ENCODE measurements at regions not wholly inside any gene's neighbourhood (a gene's known extent, or its start where the extent isn't known, plus 50 kb on each side); places are given as distances from the start of the nearest gene placed in this dataset.
A peak's percentile ranks its signal among the peaks of the same experiment; 100 is the strongest.

- DNase-seq = no peak
Measured at GRCh38 chr2:199624958-199625357, 167.2 kb upstream of the SATB2 start.

DNA sequence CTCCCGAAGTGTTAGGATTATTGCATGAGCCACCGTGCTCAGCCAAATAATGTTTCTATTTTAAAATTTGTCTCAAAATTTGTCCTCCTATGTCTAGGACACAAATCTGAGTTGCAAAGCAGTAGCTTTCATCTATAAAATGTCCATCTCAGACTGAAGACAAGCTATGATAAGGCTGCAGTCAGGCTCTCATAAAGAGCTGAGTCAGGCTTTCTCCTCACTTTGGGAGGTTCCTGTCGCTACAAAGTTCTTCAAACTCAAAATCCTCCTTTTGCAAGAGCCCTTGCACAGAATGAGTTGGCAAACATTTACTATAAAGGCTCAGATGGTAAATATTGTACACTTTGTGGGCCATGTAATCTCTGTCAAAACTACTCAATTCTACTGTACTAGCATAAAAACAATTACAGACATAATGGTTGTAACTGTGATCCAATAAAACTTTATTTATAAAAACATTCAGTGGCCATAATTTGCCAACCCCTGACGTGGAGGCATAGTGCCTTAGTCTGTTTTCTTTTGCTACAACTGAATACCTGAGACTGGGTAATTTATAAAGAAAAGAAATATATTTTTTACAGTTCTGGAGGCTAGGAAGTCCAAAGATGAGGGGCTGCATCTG lies 154.9 kb upstream of the SATB2 start:
- no peak for DNase-seq

- no peak for DNase-seq
Measured at GRCh38 chr2:199607914-199608313, 150.2 kb upstream of the SATB2 start.

GRCh38 chr2:199606193-199606780 lies 148.5 kb upstream of the SATB2 start:
- no peak for DNase-seq

DNA sequence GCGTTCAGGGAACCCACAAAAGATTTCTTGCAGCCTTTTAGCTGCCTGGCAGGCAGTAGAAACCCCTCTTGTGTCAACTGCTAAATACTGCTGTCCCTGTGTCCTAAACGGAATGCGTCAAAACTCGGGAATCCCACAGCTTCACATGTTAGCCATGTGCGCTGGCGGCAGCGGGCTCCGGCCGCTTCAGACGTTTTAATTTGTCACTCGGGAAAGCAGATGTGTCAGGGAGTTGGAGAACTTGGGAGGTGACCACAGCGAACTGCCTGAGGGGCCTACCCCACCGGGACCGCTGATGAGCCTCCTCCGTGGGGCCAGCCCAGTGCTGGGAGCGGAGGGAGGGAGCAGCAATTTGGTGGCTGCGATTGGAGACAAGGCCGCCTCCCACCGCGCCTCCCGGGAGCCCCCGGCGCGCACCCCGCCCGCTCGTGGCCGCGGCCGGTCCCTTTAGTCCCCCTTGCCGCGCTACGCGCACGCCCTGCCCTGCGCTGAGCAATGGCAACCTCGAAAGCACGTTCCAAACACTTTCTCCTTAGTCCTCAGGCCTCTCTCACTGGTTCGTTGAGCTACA lies 146.1 kb upstream of the SATB2 start:
- DNase-seq = no peak

DNA sequence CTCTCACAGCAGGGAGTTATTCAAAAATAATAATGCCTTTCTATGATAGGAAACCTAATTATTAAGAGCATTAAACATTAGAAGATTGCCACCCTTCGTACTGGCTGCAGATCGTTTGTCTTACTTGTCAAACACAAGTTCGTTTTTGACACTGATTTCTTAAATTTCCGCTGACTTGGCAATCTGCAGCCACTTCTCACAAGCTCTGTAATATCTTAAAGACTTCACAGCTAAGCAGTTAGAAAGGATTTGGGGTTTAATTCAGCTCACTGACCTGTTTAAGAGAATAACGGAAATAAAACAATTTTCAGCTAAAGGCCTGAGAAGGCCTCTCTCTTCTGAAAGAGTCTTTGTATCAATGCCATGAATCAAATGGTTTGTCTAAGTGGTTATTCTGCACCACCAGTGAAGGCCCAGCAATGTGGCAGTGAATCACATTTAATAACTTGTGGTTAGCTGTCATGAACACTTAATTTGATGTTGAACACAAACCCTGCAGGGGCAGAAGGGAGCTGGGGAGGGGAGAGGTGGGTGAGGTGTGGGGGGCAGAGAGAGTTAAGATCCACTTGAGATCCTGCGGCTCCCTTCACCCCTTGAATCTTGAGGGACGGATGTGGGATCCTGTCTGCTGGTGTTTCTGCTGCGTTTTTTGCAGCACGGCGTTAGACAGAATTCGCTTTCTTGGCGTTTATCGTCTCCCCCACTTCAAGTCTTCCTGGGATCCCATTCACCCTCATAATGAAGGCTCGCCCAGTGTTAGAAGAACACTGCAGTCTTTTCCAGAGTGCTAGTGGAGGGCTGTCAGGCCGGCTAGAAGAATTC lies 145.4 kb upstream of the SATB2 start:
- DNase-seq = no peak

DNA sequence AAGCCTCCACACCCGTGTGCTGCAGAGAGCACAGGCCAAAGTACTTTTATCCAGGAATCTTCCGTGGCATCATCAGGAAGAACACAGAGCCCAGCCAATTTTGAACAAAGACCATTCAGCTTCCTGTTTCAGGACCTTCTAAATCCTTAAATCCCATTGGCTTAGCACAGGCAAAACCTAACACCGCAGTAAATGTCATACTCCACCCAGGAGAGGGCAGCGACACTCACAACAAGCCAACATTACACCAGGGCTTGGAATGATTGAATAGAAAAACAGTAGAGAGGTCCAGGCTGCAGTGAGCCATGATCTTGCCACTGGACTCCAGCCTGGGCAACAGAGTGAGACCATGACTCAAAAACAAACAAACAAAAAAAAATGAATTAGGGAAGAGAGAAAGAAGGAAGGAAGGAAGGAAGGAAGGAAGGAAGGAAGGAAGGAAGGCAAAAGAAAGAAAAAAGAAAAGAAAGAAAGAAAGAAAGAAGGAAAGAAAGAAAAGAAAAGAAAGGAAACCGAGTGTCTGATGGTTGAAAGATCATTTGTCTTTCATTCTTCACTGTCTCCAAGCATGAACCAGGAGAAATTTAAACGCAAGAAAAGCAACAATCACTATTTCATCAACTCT lies 144.6 kb upstream of the SATB2 start:
- DNase-seq = peak; percentile 8

DNA sequence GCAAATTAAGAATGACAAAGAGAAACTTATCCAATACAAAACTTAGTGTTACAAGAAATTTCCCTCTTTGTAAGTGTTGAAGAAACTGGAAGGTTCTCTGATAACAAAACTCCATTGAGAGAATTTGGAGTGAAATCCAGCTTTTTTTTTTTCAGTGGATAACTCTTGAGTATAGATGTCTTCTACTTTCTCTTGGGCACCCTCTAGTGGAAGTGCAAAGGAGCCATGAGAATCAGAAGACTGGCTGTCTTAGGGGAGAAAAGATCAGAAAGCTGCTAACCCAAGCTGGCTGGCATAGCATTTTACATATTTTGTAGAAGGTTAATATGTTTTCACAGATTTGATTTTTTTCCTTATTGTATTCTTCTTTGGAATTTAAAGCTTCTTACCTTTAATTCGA lies 138.8 kb upstream of the SATB2 start:
- no peak for DNase-seq

GRCh38 chr2:199594443-199594842 lies 136.7 kb upstream of the SATB2 start:
- DNase-seq = no peak

DNA sequence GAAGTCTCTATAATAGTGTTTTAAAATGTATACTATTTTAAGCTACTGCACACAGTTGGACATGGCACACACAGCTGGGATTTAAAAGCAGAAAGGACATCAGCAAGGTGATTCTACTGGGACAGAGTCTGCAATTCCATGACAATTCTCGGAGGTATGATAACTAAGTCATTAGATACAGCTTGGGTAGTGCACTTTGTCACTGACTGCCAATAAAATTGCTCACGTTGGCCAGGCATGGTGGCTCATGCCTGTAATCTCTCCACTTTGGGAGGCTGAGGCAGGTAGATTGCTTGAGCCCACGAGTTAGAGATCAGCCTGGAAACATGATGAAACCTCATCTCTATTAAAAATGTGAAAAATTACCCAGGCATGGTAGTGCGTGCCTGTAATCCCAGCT lies 134.1 kb upstream of the SATB2 start:
- DNase-seq = no peak

DNA sequence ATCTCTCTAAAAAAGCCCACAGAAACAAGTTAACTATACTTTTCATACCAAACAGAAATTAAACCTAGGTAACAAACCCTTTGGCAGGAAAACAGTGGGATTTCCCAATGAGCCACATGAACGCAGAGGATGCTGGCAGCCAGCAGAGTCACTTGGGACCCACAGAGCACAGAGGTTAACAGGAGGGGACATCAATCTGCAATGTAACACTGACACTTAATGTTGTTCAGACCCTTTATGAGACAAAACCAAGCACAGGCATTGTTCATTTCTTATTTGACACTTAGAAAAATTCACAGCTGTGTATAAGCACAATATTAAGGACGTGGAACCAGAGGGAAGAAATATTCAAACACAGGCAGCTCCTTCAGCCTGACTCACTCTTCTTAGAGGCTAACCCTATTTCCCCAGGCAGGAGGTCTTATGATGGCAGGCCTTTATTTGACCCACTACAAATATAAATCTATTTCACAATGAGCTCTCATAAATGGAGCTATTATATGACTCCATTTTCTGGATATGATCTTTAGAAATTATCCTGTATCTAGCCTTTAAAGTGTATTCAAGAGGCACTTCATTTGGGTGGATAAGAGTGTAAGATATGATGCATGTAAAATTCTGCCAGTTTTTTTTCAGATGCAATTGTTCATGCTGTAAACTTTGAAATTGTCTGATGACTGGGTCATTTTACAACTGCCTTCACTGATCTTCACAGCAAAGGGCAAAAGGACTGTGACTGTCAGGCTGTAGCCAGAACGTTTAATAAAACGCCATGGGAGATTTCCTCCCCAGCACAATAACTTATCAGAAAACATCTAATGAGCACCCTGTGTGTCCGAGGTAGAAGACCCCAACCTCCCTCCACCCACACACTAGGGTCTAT lies 132.8 kb upstream of the SATB2 start:
- no peak for DNase-seq

GRCh38 chr2:199589306-199589705 lies 131.6 kb upstream of the SATB2 start:
- no peak for DNase-seq

DNA sequence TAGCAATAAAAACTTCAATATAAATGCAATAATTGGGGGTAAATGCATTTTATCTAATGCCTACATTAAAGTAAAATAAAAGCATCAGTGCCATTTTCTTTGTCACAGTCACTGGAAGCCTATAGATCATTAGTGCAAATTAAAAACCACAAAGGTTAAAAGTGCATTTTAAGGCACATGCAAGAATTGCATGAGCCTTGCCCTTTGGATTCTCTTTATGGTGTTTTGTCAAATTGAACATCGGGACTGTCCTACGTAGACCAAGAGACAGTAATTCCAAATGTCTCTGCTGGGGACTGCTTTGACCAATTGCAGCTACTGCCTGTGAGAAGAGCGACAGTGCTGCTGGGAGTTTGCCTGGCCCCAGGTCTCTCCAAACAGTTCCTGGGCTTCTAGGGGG lies 130.3 kb upstream of the SATB2 start:
- no peak for DNase-seq

- DNase-seq = no peak
Measured at GRCh38 chr2:199586646-199587045, 128.9 kb upstream of the SATB2 start.

DNA sequence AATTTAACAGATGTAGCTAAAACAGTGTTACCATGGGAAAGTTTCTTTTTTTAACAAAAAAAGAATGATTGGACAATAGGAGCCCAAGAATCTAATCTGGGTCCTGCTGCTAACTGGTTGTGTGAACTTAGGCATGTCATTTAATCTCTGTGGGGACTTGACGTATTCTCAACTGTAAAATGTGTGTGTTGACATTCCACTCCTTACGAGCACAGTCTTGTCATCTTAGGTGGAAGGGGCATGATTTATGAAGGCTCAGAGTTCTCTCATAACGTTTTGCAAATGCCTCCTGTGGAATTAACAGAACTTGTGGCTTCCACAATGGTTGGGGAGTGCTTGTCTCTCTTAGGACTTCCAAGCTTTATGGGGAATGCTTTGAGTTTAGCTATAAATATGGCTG lies 125.9 kb upstream of the SATB2 start:
- no peak for DNase-seq

GRCh38 chr2:199581935-199582360 lies 124.2 kb upstream of the SATB2 start:
- DNase-seq = no peak

GRCh38 chr2:199581408-199581807 lies 123.7 kb upstream of the SATB2 start:
- no peak for DNase-seq

DNA sequence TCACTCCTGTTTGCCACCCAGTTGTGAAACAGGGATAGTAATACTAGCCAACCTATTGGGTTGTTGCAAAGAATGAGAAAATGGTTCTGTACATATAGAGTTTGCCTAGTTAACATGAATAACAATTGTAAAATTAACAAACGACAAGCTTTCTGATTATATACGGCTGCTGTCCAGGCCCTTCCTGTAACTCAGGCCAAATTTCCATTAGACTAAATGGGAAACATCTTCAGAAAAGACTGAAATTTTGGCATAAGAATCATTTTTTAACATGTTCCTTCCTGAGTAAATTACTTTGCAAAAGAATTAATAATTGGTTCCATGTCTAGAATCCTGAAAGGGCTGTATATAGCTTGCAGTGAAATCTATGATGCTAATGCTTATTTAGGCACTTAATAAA lies 117.7 kb upstream of the SATB2 start:
- no peak for DNase-seq

- no peak for DNase-seq
Measured at GRCh38 chr2:199572571-199572970, 114.8 kb upstream of the SATB2 start.

DNA sequence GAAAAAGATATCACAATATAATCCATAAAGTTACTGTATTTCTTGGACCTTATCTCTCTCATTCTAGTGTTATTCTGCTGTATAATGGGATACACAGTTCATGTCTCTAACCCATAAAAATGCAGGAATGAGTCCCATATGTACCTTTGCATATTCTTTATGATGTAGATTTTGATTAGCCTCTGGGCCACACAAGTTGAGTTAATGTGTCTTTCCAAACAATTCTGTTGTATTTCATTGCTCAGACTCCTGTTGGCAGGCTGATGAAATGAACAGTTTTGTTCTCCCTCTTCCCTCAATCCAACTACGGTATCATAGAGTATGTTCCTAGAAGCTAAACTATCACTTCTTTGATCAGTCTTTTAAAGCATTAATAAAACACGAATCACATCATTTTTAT lies 113.2 kb upstream of the SATB2 start:
- no peak for DNase-seq

GRCh38 chr2:199569336-199569735 lies 111.6 kb upstream of the SATB2 start:
- DNase-seq = no peak

GRCh38 chr2:199558156-199558555 lies 100.4 kb upstream of the SATB2 start:
- DNase-seq = no peak
